ENCODE measurements at regions not wholly inside any gene's neighbourhood (a gene's known extent, or its start where the extent isn't known, plus 50 kb on each side); places are given as distances from the start of the nearest gene placed in this dataset.

- no peak overlapping the region for H3K4me3 ChIP-seq
- 82% methylated on average over 3 of the region's 3 CpGs for WGBS (ENCODE audit: missing lambda C conversion rate)
- H3K27ac ChIP-seq, result no peak overlapping the region
- no peaks in the 10 kb centered on the region for H3K9me3 ChIP-seq
- DNase-seq (ENCODE audit: low read depth in 1 of 2, low spot score in 1 of 2) (no peak), ATAC-seq (no peak), FAIRE-seq (no peak)
- H3K4me1 ChIP-seq, result peaks cover 21% of the 10 kb centered on the region
- H3K4me2 ChIP-seq, result no peak overlapping the region
- TF ChIP-seq NPAS2 (CRISPR knock-in tag; IDR thresholded peaks at IDR 0.05; ENCODE audit: borderline replicate concordance) (no peak), PHF8 (IDR thresholded peaks at IDR 0.05; ENCODE audit: borderline replicate concordance, low read depth) (no peak), SMC3 (IDR thresholded peaks at IDR 0.05) (no peak), RAD21 (conservative IDR thresholded peaks at IDR 0.05 in 1 of 2, IDR thresholded peaks at IDR 0.05 in 1 of 2) (no peak), EHF (CRISPR knock-in tag; IDR thresholded peaks at IDR 0.05) (no peak), CBX2 (IDR thresholded peaks at IDR 0.05; ENCODE audit: borderline replicate concordance, low read depth) (no peak), CHD4 (IDR thresholded peaks at IDR 0.05; ENCODE audit: borderline replicate concordance) (no peak), RFX5 (IDR thresholded peaks at IDR 0.05) (no peak), ZNF302 (CRISPR knock-in tag; IDR thresholded peaks at IDR 0.05) (no peak), MAZ (IDR thresholded peaks at IDR 0.05; ENCODE audit: borderline replicate concordance, low read depth, low read length) (no peak)
- ChIA-PET CTCF (no interaction called here), POLR2A (no interaction called here)
Measured at GRCh38 chr9:88784960-88785359, 206.3 kb upstream of the S1PR3 start.

DNA sequence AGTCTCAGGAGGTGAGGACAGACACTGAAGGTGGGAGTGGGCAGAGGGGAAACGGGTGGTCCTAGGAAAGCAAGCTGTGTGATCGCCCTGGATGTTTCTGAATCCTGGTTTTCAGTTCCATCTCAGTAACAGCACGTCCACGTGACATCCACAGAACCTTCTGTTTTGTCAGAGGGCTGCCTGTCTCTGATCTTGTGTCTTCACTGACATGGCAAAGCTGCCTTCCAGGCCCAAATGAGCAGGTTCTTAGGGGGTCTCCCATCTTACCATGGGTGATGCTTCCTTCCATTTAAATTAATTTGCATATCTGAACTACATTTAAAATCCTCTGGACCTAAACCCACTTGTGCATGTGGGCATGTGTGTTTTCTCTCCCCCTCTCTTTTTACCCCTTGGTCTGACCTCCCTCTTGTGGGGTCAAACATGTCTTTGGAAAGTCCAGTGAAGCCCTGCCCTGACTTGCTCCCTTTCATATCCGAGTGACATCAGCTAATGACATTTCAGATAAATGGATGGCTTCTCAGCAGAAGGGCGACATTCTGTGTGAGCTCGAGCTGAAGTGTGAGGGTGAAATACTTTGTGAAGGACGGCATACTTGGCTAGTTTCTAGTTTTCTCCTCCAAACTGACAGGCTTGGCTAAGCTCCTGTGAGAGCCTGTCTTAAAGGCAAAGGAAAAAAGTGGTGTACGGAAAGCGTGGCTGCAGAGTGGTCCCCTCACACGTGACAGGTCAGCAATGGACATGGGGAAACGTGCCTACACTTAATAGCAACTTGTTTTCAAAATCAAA is 204.8 kb upstream of the S1PR3 start:
- FAIRE-seq (no peak), ATAC-seq (no peak), DNase-seq (ENCODE audit: low read depth in 1 of 2, low spot score in 1 of 2) (no peak)
- Histone ChIP-seq H3K27ac (peak overlapping the region in 1 of 2 experiments; percentile 43; a peak in 1 of 6 replicates), H3K9me3 (no peaks in the 10 kb centered on the region), H3K4me2 (no peak overlapping the region), H3K4me1 (peaks cover 7% of the 10 kb centered on the region), H3K4me3 (no peak overlapping the region)
- TF ChIP-seq CEBPB (IDR thresholded peaks at IDR 0.05), result no peak
- TF ChIP-seq, protein P1, sequence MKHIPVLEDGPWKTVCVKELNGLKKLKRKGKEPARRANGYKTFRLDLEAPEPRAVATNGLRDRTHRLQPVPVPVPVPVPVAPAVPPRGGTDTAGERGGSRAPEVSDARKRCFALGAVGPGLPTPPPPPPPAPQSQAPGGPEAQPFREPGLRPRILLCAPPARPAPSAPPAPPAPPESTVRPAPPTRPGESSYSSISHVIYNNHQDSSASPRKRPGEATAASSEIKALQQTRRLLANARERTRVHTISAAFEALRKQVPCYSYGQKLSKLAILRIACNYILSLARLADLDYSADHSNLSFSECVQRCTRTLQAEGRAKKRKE (CRISPR knock-in tag; IDR thresholded peaks at IDR 0.05; ENCODE audit: low read depth), result no peak
- CTCF ChIA-PET, result no interaction called here
- 69% methylated on average over 12 of the region's 12 CpGs for WGBS (ENCODE audit: missing lambda C conversion rate)
- POLR2A ChIA-PET, result interaction anchor here (0.9 kb wide), 1 partner anchor 205 kb away, joined by 3 read pairs; the partner anchor contains the start of gene S1PR3

GRCh38 chr9:88789785-88790184 is 201.5 kb upstream of the S1PR3 start:
- ATAC-seq (no peak), DNase-seq (ENCODE audit: low read depth in 1 of 2, low spot score in 1 of 2) (no peak), FAIRE-seq (no peak)
- H3K4me1 ChIP-seq, result no peaks in the 10 kb centered on the region
- no peak for TF ChIP-seq HOXB5 (CRISPR knock-in tag; IDR thresholded peaks at IDR 0.05)
- no peak for TF ChIP-seq TFCP2L1 (CRISPR knock-in tag; IDR thresholded peaks at IDR 0.05)
- no peak for TF ChIP-seq SREBF2 (IDR thresholded peaks at IDR 0.05)
- no peak for TF ChIP-seq CEBPB (IDR thresholded peaks at IDR 0.05)
- TF ChIP-seq MAZ (IDR thresholded peaks at IDR 0.05; ENCODE audit: borderline replicate concordance, low read depth, low read length), result no peak
- no peak for TF ChIP-seq HOXA7 (CRISPR knock-in tag; IDR thresholded peaks at IDR 0.05)
- TF ChIP-seq, protein P2, sequence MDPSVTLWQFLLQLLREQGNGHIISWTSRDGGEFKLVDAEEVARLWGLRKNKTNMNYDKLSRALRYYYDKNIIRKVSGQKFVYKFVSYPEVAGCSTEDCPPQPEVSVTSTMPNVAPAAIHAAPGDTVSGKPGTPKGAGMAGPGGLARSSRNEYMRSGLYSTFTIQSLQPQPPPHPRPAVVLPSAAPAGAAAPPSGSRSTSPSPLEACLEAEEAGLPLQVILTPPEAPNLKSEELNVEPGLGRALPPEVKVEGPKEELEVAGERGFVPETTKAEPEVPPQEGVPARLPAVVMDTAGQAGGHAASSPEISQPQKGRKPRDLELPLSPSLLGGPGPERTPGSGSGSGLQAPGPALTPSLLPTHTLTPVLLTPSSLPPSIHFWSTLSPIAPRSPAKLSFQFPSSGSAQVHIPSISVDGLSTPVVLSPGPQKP (IDR thresholded peaks at IDR 0.05; ENCODE audit: low read depth, low read length), result no peak
- TF ChIP-seq MYC (IDR thresholded peaks at IDR 0.05; ENCODE audit: borderline replicate concordance, low read length), result no peak
- TF ChIP-seq RARB (CRISPR knock-in tag; IDR thresholded peaks at IDR 0.05), result no peak
- no peak for TF ChIP-seq JUN (IDR thresholded peaks at IDR 0.05)
- TF ChIP-seq, protein P3, sequence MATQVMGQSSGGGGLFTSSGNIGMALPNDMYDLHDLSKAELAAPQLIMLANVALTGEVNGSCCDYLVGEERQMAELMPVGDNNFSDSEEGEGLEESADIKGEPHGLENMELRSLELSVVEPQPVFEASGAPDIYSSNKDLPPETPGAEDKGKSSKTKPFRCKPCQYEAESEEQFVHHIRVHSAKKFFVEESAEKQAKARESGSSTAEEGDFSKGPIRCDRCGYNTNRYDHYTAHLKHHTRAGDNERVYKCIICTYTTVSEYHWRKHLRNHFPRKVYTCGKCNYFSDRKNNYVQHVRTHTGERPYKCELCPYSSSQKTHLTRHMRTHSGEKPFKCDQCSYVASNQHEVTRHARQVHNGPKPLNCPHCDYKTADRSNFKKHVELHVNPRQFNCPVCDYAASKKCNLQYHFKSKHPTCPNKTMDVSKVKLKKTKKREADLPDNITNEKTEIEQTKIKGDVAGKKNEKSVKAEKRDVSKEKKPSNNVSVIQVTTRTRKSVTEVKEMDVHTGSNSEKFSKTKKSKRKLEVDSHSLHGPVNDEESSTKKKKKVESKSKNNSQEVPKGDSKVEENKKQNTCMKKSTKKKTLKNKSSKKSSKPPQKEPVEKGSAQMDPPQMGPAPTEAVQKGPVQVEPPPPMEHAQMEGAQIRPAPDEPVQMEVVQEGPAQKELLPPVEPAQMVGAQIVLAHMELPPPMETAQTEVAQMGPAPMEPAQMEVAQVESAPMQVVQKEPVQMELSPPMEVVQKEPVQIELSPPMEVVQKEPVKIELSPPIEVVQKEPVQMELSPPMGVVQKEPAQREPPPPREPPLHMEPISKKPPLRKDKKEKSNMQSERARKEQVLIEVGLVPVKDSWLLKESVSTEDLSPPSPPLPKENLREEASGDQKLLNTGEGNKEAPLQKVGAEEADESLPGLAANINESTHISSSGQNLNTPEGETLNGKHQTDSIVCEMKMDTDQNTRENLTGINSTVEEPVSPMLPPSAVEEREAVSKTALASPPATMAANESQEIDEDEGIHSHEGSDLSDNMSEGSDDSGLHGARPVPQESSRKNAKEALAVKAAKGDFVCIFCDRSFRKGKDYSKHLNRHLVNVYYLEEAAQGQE (IDR thresholded peaks at IDR 0.05), result no peak
- no peak for TF ChIP-seq RFX5 (IDR thresholded peaks at IDR 0.05)
- no peak for TF ChIP-seq EHF (CRISPR knock-in tag; IDR thresholded peaks at IDR 0.05)
- H3K27ac ChIP-seq, result 0 out of 6 replicates have a peak overlapping the region, but pooled peaks of 1 of the 2 experiments have one; percentile 8
- ChIA-PET POLR2A (no interaction called here), CTCF (no interaction called here)
- no peak overlapping the region for H3K4me3 ChIP-seq
- H3K9me3 ChIP-seq, result no peaks in the 10 kb centered on the region
- 79% methylated on average over 3 of the region's 3 CpGs for WGBS (ENCODE audit: missing lambda C conversion rate)
- no peak overlapping the region for H3K4me2 ChIP-seq
